Activated CD8-positive, alpha-beta memory T cell treated with anti-CD3 and anti-CD28 coated beads for 48 hours (primary cell): ENCODE measurements at regions not wholly inside any gene's neighbourhood (a gene's known extent, or its start where the extent isn't known, plus 50 kb on each side); places are given as distances from the start of the nearest gene placed in this dataset.
"Not testable (repeated sequence)": the region's sequence is repeated elsewhere in the genome, so short reads cannot be mapped to it uniquely, and the experiment has no call there.

Experiments used
- DNase-seq, 3 experiments: peaks; one replicate each; pipeline ENCODE4 v3.0.0-alpha.2; 2020; ENCODE audit warnings: low read depth in 2 of 3, low spot score in 2 of 3

- DNase-seq, result no peak
Observed at GRCh38 chr9:31574006-31574765, 810.3 kb upstream of the ACO1 start.

GRCh38 chr9:31582071-31582470 lies 802.4 kb upstream of the ACO1 start:
- no peak for DNase-seq

DNA sequence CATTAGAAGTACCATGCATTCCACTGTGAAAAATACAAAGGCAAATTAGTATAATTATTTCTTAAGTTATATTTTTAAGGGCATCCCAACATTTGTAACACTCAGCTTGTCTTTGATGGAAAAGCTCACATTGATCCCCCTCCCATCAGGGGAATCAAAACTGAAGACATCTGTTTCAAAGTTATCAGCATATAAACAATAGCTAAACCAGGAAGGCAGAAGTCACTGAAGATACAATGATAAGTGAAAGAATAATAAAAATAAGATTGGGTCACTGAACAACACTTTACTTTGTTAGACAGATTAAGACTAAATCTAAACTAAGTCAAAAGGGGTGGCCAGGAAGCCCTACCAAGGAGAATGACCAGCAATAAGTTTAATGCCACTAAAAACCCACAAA lies 801.9 kb upstream of the ACO1 start:
- no peak for DNase-seq

DNA sequence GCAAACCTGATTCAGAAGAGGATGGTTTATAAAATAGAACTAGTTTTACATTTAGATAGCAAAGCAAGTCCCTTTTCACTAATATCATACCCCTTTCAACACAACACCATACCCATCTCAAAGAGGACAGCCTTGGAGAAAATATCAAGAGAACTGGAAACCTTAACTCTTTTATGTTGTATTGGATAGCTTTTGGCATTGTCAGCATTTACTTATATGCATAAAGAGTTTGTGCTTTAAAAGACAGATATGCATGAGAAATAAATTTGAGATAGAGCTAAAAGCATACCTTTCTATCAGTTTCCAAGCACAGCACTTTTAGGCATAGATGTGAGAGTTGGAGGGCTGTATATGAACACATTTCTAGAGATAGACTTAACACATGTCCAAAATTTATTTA lies 799.3 kb upstream of the ACO1 start:
- no peak for DNase-seq

DNA sequence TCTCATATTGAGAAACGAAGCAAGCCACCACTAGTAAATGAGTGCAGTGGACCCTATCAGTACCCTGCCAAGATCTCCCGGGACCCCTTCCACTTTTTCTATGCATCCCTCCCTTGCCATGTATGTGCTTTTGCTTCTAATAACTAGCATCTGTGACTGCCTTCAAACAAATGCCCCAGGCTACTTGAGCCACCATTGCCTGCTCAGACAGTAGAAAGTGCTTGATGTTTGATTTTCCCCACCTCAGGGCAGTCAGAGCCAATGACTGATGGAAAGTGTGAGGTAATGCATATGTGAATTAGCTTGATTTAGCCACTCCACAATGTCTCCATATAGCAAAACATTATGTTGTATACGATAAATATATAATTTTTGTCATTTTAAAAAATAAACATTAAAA lies 797.3 kb upstream of the ACO1 start:
- DNase-seq, result no peak

DNA sequence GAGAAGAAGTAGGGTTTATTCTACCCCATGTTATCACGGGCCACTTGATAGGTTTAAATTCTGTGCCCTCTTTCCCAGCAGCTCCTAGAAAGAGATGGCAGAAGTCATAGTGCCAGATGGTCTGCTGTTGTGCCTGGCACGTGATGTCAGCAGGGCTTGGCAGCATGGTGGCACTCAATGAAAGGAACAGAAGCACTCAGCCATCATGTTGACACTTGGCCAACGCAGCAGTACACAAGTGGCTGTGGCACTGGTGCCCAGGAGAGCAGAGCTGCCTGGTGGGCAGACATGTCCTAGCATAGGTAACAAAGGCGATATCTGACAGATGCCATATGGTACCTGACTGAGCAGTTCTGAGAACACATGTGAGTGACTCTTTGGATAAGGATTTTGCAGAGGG lies 796.4 kb upstream of the ACO1 start:
- DNase-seq, result no peak

DNA sequence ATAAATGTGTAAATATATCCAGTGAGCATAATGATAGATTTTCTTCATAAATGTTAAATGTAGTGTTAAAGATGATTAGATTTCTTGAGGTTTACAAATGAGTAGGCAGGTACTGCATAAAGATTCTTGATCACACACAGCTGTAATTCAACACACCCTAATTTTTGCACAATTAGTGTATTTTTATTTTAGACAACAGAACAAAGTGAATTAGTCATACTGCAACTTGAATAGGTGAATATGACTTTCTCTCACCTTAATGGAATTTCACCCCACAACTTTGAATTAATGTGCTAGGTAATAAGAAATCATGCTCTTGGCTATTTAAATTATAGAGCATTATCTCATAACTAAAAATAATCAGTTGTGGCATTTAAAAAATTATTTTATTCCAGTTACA lies 795.7 kb upstream of the ACO1 start:
- no peak for DNase-seq

GRCh38 chr9:31590091-31590490 lies 794.4 kb upstream of the ACO1 start:
- DNase-seq, result no peak

GRCh38 chr9:31597086-31597485 lies 787.4 kb upstream of the ACO1 start:
- not testable (repeated sequence) for DNase-seq

DNA sequence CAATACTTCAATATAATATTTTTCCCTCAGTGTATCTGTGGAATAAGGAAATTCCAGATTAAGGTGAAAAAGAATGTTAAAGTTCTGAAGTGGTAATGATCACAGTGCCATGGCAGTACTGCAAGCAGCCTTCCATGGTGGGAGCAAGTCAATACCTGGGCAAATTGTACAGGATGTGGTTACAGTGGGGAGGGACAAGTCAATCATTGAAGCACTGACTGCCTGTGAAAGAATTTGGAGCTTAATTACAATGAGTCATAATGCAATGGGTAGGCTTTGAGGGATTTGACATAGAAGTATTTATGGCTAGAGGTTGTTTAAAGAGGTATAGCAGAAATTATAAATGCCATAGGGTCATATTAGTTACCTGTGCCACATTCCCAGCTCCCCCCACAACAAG lies 786.5 kb upstream of the ACO1 start:
- DNase-seq, result no peak

DNA sequence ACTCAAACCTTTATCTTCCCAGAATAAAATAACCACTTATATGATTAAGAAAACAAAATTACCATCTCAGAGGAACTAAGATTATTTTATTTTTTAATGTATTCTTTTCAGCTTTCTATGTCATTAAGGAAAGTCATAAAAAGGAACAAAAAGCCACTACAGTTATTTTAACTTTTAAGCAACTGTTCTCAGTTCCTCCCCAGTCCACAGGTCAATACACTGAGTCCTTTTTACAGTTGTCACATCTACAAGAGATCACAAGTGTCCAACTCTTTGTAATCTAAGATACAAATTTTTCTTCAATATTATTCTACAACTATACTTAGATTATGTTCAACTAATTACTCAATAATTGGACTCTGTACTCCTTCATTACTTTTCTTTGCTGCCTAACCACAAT lies 782.8 kb upstream of the ACO1 start:
- no peak for DNase-seq

DNA sequence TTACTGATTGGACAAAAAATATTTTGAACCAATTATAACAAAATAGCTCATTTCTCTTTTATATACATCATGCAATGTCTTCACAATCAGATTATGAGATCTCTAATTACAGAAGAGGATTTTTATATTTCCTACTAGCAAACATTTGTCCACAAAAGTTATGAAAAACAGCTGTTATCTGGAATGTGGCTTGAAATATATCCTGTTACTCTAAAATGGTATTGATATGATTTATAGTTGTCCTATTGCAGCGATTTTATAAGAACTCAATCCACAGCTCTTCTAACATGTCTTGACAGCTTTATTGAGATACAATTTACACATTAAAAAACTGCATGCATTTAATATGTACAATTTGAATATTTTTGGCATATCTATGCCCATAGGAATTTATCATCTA lies 779.9 kb upstream of the ACO1 start:
- DNase-seq, result no peak

DNA sequence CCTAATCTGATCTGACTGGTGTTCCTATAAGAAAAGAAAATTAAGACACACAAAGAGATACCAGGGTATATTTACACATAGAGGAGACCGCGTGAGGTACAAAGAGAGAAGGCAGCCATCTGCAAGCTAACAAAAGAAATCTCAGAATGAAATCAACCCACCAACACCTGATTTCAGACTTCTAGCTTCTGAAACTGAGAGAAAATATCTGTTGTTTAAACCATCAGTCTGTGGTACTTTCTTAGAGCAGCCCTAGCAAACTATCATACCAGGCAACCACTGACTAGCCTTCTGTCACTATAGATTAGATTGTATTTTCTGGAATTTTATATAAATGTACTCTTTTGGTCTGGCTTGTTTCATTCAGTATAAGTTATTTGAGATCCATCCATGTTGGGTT lies 779.3 kb upstream of the ACO1 start:
- DNase-seq, result no peak

GRCh38 chr9:31606678-31607077 lies 777.8 kb upstream of the ACO1 start:
- DNase-seq, result no peak

DNA sequence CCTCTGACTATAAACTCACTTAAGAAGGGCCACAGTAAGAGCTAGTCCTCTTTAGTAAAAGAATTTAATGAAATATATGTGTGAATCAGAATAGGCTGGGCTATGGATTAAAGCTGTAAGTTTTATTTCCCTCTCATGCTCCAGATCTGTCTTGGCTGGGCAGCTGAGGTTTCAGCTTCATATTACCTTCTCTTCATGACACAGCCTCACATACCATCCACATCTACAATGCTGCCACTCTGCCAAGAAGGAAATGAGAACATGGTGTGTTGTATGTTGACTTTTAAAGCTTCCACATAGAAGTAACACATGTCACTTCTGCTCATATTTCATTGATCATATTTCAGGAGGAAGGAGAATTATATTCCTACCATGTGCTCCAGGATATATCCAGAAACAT lies 776.0 kb upstream of the ACO1 start:
- no peak for DNase-seq

DNA sequence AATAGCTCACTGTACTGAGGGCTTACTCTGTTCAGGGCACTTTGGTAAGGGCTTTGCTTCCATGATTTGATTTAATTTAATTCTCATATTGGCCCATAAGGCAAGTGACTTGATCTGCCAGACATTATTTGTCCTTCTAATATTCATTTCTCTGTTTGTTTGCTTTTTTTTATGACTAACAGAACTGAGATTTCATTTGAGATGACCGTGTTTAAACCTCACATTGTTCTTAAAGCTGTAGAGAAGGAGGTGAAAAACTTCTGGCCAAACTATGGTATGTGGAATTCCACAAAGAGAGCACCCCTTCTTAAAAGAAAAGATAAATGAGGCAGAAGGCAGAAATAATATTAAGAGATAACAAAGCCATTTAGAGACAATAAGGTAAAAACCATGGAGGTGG lies 775.6 kb upstream of the ACO1 start:
- no peak for DNase-seq

- no peak for DNase-seq
Observed at GRCh38 chr9:31612336-31613030, 772.0 kb upstream of the ACO1 start.

GRCh38 chr9:31615966-31616365 lies 768.5 kb upstream of the ACO1 start:
- no peak for DNase-seq

DNA sequence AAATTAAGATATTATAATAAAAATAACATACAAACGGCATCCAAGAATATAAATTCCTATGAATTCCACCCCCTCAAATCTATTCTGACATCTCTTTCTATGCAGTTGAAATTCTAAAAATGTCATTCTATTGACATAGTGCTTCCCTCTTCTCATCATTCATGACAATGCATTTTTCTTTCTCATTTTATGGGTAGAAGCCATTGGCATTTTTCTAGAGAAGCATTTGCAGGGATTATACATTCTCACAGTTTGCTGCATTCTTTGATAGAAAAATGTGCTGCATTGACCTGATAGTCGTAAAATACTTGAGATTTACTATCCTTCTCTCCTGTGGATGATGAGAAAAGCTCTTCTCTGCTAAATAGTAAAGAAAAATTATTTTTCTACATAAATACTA lies 760.9 kb upstream of the ACO1 start:
- DNase-seq, result no peak

DNA sequence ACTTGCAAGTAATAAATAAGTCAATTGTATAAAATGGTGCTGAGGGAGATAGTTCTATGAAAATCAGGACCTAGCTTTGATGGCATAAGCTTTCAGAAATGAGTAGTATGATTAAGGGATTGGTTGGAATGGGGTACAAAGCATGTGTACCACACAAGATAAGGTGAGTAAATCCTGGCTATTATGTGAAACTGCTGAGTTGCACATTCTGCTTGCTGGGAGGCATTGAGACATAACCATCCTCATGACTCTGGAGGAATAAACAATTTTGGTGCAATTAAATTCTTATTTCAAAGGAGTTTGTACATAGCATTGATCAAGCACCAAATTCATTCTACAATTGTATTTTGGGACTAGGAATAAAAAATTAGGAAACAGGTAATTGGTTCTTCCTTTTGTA lies 755.2 kb upstream of the ACO1 start:
- DNase-seq, result no peak

GRCh38 chr9:31637265-31637664 lies 747.2 kb upstream of the ACO1 start:
- DNase-seq, result no peak

DNA sequence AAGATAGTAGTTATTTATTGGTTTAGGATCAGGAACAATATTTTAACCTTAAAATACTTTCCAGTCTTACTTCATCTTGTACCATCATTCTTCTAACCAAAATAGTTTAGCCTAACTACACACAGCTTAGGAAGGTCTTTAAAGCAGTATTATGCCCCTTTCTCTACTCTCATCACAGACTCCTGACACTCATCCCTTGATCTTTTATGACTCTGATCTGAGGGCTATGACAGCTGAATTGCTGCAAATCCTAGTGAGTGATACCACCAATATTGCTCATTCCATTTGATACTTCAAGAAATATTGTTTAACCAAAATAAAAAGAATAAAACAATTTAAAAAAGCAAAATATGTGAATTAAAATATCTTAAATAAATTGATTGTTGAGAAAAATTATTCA lies 746.6 kb upstream of the ACO1 start:
- DNase-seq, result no peak

- DNase-seq, result no peak
Observed at GRCh38 chr9:31639451-31639850, 745.0 kb upstream of the ACO1 start.
